Central memory CD8-positive, alpha-beta T cell (primary cell): ENCODE measurements at regions not wholly inside any gene's neighbourhood (a gene's known extent, or its start where the extent isn't known, plus 50 kb on each side); places are given as distances from the start of the nearest gene placed in this dataset.

ENCODE experiments used
- ATAC-seq: fragments of 150-1000 bp; cut with Tn5 transposase; replicated peaks from 2 replicates; pipeline ENCODE4 v1.10.0; 2022; ENCODE audit warnings: mild to moderate bottlenecking, moderate FRiP score, moderate number of reproducible peaks; ENCODE audit not compliant: poor library complexity, severe bottlenecking; ENCODE audit errors: extremely low read depth
- DNase-seq, 2 donors: peaks; one replicate each; pipeline ENCODE4 v3.0.0; 2021; ENCODE audit warnings: low spot score in 2 of 2
- H3K27ac Mint-ChIP-seq: one replicate; pipeline ENCODE4 v1.8.0; 2022; ENCODE audit warnings: low read depth, mild to moderate bottlenecking, moderate library complexity, mixed read lengths
- H3K27me3 Mint-ChIP-seq: one replicate; pipeline ENCODE4 v1.8.0; 2022; ENCODE audit warnings: mixed read lengths
- H3K36me3 Mint-ChIP-seq: one replicate; pipeline ENCODE4 v1.8.0; 2022; ENCODE audit warnings: mild to moderate bottlenecking, moderate library complexity, mixed read lengths; ENCODE audit not compliant: insufficient read depth
- H3K4me1 Mint-ChIP-seq: one replicate; pipeline ENCODE4 v1.8.0; 2022; ENCODE audit warnings: mixed read lengths
- H3K4me3 Mint-ChIP-seq: one replicate; pipeline ENCODE4 v1.8.0; 2022; ENCODE audit warnings: mild to moderate bottlenecking, moderate library complexity, mixed read lengths
- H3K9me3 Mint-ChIP-seq: one replicate; pipeline ENCODE4 v1.8.0; 2022; ENCODE audit warnings: mixed read lengths

GRCh38 chr6:149153100-149153499, 164.4 kb upstream of the TAB2 start:
- no peak for ATAC-seq
- peaks cover 62% of the 10 kb centered on the region for H3K4me1 Mint-ChIP-seq
- no peak for DNase-seq
- no peaks in the 10 kb centered on the region for H3K27me3 Mint-ChIP-seq
- peak overlapping the region; percentile 91 for H3K27ac Mint-ChIP-seq
- H3K9me3 Mint-ChIP-seq, result no peaks in the 10 kb centered on the region
- H3K36me3 Mint-ChIP-seq, result peaks cover 3% of the 10 kb centered on the region
- peak overlapping the region; percentile 54 for H3K4me3 Mint-ChIP-seq

GRCh38 chr6:149153693-149154092, 163.8 kb upstream of the TAB2 start:
- Mint-ChIP-seq H3K27me3 (no peaks in the 10 kb centered on the region), H3K9me3 (no peaks in the 10 kb centered on the region), H3K27ac (peak overlapping the region; percentile 91), H3K4me1 (peaks cover 58% of the 10 kb centered on the region), H3K36me3 (peaks cover 3% of the 10 kb centered on the region), H3K4me3 (peak overlapping the region; percentile 54)
- DNase-seq (no peak), ATAC-seq (no peak)

- ATAC-seq, result peak; percentile 30
- Mint-ChIP-seq H3K9me3 (no peaks in the 10 kb centered on the region), H3K27ac (peak overlapping the region; percentile 91), H3K27me3 (no peaks in the 10 kb centered on the region), H3K4me3 (peak overlapping the region; percentile 54), H3K36me3 (peaks cover 3% of the 10 kb centered on the region), H3K4me1 (peaks cover 51% of the 10 kb centered on the region)
- DNase-seq, result no peak
Measured at GRCh38 chr6:149154261-149154821, 163.2 kb upstream of the TAB2 start.

- DNase-seq, result no peak
- ATAC-seq, result no peak
- peaks cover 32% of the 10 kb centered on the region for H3K4me1 Mint-ChIP-seq
- H3K27me3 Mint-ChIP-seq, result no peaks in the 10 kb centered on the region
- no peak overlapping the region for H3K4me3 Mint-ChIP-seq
- H3K36me3 Mint-ChIP-seq, result no peaks in the 10 kb centered on the region
- H3K27ac Mint-ChIP-seq, result no peak overlapping the region
- H3K9me3 Mint-ChIP-seq, result no peaks in the 10 kb centered on the region
Measured at GRCh38 chr6:149157126-149157525, 160.4 kb upstream of the TAB2 start.

DNA sequence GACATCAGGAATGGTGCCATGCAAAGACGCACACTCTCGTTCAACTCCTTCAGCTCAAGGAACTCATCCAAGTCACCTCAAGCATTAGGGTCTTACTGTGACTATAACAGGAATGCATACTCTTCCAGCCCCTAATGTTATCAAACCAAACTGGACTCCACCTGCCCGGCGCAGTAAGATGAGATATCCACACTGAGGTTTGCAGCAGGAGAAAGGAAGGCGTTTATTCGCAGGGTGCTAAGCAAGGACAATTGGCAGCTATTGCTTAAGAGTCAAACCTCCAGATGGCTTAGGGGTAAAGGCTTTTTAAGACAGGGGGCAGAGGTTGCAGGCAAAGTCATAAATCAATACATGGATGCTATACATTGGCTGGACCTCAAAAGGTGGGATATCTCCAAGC, 159.4 kb upstream of the TAB2 start:
- ATAC-seq (no peak), DNase-seq (no peak)
- Mint-ChIP-seq H3K27ac (no peak overlapping the region), H3K4me1 (peaks cover 23% of the 10 kb centered on the region), H3K27me3 (no peaks in the 10 kb centered on the region), H3K9me3 (no peaks in the 10 kb centered on the region), H3K4me3 (no peak overlapping the region), H3K36me3 (no peaks in the 10 kb centered on the region)

DNA sequence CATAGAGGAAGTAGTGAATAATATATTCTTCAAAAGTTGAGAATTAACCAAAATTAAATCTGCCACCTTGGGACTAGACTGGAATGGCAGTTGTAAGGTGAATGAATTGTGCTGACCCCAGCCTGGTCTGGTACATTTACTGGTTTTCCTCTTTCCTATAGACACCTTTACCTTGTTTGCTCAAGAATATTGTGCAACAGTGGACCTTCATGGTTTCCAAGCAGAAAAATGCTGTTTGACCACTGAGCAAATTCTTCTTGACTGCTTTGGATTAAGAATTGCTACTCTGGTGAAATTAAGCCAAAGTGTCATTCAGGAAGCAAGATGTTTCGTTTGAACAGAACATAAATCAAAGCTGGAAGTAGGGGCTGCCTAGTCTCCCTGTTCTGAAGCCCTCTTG, 156.6 kb upstream of the TAB2 start:
- no peak for ATAC-seq
- H3K9me3 Mint-ChIP-seq, result no peaks in the 10 kb centered on the region
- H3K4me3 Mint-ChIP-seq, result no peak overlapping the region
- H3K36me3 Mint-ChIP-seq, result no peaks in the 10 kb centered on the region
- H3K4me1 Mint-ChIP-seq, result no peaks in the 10 kb centered on the region
- no peak for DNase-seq
- H3K27me3 Mint-ChIP-seq, result no peaks in the 10 kb centered on the region
- no peak overlapping the region for H3K27ac Mint-ChIP-seq

DNA sequence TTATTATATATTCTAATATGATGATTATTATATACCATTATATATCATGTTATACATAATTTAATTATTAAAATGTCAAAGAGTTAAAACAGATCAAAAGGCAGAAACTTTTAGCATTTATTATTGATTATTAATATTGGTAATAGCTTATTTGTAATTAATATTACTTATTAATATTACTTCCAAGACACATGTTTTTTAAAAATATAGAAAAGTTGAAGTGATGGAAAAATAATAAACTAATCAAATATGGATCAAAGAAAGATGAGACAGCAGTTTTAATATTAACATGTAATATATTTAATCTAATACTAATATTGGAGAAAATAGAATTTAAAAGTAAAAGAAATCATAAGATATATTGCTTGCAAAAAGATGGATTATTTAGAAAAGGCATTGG, 154.6 kb upstream of the TAB2 start:
- Mint-ChIP-seq H3K27ac (no peak overlapping the region), H3K4me1 (no peaks in the 10 kb centered on the region), H3K4me3 (no peak overlapping the region), H3K36me3 (no peaks in the 10 kb centered on the region), H3K27me3 (no peaks in the 10 kb centered on the region), H3K9me3 (no peaks in the 10 kb centered on the region)
- ATAC-seq (no peak), DNase-seq (no peak)

DNA sequence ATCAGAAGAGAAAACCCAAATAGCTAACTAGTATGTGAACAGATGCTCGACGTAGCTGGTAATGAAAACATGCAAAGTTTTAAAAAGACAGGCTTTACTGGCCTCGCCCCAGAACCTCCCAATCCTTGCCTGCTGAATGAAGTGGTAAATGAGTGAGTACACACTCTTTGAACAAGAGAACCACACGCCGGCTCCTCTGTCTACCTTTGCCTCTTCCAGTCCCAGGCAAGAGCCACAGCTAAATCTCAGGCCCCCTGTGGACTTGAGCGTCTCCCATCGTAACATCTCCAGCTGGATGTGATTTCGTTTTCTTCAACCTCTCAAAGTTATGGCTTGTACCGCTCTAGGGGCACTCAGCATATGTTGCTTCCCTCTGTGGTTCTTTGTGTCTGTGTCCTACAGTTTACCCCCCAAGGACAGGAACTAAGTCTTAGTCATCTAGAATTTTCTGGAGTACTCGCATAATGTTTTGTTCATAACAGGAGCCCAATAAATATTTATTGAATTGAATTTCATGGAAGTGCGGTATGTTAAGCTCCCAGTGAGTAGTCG, 153.2 kb upstream of the TAB2 start:
- H3K4me1 Mint-ChIP-seq, result peaks cover 11% of the 10 kb centered on the region
- H3K27me3 Mint-ChIP-seq, result no peaks in the 10 kb centered on the region
- H3K27ac Mint-ChIP-seq, result no peak overlapping the region
- ATAC-seq (no peak), DNase-seq (no peak)
- no peaks in the 10 kb centered on the region for H3K36me3 Mint-ChIP-seq
- H3K9me3 Mint-ChIP-seq, result no peaks in the 10 kb centered on the region
- H3K4me3 Mint-ChIP-seq, result no peak overlapping the region

GRCh38 chr6:149166336-149166735, 151.2 kb upstream of the TAB2 start:
- H3K27me3 Mint-ChIP-seq, result no peaks in the 10 kb centered on the region
- no peak overlapping the region for H3K27ac Mint-ChIP-seq
- DNase-seq (no peak), ATAC-seq (no peak)
- H3K4me3 Mint-ChIP-seq, result no peak overlapping the region
- H3K4me1 Mint-ChIP-seq, result peaks cover 28% of the 10 kb centered on the region
- peaks cover 3% of the 10 kb centered on the region for H3K36me3 Mint-ChIP-seq
- H3K9me3 Mint-ChIP-seq, result no peaks in the 10 kb centered on the region

- peaks cover 29% of the 10 kb centered on the region for H3K4me1 Mint-ChIP-seq
- H3K27ac Mint-ChIP-seq, result no peak overlapping the region
- no peak for ATAC-seq
- H3K27me3 Mint-ChIP-seq, result no peaks in the 10 kb centered on the region
- no peak overlapping the region for H3K4me3 Mint-ChIP-seq
- H3K9me3 Mint-ChIP-seq, result no peaks in the 10 kb centered on the region
- no peak for DNase-seq
- H3K36me3 Mint-ChIP-seq, result peaks cover 3% of the 10 kb centered on the region
Measured at GRCh38 chr6:149166747-149167146, 150.8 kb upstream of the TAB2 start.

DNA sequence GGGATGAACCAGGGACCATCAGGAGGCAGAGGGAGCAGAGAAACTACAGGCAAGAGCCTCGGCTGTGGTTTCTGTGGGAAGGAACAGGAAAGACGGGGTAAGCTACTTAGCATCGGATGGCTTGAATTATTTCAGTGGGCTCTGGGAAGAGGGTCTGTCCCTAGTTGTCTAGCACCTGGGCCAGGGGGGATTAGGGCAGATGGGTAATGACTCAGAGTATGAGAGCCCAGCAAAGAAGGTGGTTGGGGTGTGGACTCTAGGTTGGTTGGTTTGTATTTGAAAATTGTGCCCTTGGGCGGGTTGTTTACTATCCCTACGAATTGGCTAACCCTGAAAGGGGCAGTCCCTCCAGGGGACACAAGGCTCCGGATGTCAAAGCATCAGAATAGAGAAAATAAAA, 148.5 kb upstream of the TAB2 start:
- ATAC-seq (no peak), DNase-seq (no peak)
- peaks cover 29% of the 10 kb centered on the region for H3K4me1 Mint-ChIP-seq
- H3K27ac Mint-ChIP-seq, result peak overlapping the region; percentile 75
- no peaks in the 10 kb centered on the region for H3K27me3 Mint-ChIP-seq
- H3K4me3 Mint-ChIP-seq, result peak overlapping the region; percentile 48
- peaks cover 3% of the 10 kb centered on the region for H3K36me3 Mint-ChIP-seq
- H3K9me3 Mint-ChIP-seq, result no peaks in the 10 kb centered on the region

DNA sequence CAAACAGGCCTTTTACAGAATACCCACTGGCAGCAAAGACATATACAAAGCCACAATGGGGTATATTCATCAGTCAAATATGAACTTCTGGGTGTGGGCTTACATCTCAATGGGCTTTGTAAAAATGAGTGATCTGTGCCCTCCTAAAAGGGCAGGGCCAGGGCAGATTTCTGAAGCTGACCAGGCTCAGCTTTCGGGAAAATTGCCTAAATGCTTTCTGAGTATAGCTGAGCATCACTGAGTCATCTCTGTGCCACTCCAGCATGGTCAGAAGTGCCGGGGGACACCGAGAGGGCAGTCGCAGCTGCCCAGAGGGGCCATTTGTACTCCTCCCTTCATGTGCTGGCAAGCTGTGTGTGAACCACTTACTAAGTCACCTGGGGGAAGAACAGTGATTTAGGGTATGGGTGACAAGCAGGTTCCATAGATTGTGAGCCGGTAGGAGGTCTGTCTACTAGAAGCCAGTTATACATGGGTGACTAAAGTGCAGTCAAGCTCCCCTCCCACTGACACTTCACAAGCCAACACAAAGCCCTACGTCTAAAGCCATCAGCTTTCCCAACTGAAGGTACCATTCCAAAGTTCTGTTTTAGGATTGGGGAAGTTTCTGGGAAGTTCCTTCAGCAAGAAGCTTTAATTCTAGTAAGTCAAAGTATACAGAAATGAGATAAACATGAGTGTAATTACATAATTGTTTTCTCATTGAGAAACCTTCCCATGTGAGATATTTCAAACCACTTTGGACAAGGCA, 147.6 kb upstream of the TAB2 start:
- Mint-ChIP-seq H3K36me3 (peaks cover 3% of the 10 kb centered on the region), H3K27me3 (no peaks in the 10 kb centered on the region), H3K9me3 (no peaks in the 10 kb centered on the region), H3K4me3 (no peak overlapping the region), H3K4me1 (peaks cover 29% of the 10 kb centered on the region), H3K27ac (peak overlapping the region; percentile 2)
- ATAC-seq (no peak), DNase-seq (no peak)
